AG08396 (cell line): ENCODE measurements at regions not wholly inside any gene's neighbourhood (a gene's known extent, or its start where the extent isn't known, plus 50 kb on each side); places are given as distances from the start of the nearest gene placed in this dataset.

Source experiments
- DNase-seq: peaks from one replicate; pipeline ENCODE4 v3.0.0; 2012; ENCODE audit warnings: low spot score, mixed read lengths

DNA sequence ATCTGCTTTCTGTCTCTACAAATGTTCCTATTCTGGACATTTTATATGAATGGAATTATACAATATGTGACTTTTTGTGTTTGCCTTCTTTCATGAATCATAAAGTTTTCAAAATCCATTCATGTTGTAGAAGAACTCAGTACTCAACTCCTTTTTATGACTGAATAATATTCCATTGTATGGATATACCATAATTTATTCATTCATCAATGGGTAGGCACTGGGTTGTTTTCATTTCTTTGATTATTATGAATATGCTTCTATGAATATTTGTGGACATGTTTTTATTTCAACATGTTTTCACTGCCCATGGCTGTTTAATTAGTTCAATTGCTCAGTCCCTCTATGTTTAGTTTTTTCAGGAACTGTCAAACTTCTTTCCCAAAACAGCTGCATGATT, 76.5 kb upstream of the GTSF1L start:
- DNase-seq = no peak

DNA sequence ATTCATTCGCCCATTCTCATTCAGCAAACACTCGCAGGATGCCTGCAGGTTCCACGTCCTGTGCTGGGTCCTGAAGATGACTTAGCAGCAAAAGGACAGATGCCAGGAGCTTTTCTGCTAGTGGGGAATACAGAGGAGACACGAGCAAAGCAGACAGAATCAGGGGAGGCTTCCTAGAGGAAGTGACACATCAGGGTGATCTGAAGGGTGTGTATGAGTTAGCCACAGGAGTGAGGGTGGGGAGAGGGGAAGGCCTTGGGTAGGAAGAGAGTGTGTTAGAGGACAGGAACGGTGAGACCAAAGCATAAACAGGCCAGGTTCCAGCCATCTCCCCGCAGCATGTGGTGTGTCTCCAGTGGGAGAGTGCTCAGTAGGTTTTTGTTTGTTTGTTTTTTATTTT, 73.4 kb upstream of the GTSF1L start:
- DNase-seq = no peak

DNA sequence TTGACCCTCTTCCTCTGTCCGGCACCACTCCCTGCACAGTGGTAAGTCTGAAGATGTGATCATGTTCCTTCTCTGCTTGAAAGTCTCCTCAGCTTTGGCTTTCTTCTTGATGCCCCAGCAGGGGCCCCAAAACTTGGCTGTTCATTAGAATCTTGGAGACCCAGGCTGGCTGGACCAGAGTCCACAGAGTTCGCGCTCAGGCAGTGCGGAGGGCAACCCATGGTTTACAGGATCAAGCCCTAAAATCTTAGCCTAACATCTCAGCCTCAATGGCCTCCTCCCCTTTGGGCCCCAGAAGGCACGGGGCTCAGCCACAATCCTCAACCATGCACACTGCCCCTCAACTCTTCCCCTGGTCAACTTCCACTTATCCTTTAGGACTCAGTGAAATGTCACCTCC, 72.9 kb upstream of the GTSF1L start:
- DNase-seq = no peak

DNA sequence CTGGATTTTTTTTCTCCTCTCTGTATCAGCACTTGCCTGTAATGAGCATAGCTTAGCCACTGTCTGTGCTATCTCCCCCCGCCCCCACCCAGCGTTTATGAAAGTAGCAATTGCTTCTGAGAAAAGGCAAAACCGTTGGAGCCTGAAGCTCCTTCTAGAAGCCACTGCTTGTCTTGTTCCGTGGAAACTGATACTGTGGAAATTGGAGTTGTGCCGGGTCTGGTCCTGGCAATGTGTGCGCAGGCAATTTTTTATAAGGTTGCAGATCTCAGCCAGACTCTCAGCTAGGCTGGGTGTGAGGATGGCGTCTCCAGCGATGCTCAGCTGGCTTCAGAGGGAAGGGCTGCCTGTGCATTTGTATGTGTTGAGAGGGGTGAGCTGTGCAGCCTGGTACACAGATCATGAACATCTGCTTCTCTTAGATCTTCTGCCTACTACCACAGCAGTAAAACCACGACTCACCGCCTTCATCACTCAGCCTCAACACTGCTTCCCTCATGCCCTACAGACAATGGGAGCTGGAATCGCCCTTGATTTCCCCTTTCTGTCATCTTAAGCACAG, 72.4 kb upstream of the GTSF1L start:
- no peak for DNase-seq

DNA sequence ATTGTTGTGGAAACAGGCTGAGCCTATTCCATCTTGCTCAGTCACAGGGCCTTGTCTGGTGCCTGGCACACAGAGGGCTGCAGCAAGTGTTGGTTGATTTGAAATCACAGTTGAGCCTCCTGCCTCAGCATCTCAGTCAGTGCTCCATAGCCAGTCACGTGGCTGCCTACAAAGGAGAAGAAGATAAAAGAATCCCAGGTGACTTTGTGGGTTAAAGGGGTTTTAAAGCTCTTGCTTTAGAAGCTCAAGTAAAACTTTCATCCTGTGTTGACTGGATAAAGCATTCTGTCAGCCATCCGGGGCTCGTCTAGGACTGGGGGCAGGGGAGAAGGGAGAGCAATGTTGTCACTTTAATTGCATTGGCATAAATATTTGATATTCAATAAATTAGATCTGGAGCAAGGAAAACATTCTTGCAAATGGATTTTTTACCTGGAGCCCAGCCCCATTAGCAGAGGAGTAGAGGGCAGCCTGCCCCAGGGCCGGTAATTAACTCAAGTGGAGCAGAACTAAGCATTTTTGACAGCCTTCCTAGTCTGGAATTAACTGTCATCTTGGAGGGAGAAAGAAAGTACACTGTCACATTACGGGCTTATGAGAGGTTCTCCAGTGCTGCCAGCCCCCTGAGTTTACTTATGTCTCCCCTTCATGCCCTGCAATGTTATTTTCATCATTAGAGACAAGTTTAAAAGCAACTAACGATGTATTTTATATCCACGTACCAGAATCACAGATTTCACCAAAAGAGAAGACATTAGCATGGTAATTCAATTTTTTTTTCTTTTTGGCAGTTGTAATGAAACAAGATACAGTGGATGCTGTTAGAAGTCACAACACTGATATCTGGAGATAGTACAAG, 71.7 kb upstream of the GTSF1L start:
- DNase-seq = no peak

DNA sequence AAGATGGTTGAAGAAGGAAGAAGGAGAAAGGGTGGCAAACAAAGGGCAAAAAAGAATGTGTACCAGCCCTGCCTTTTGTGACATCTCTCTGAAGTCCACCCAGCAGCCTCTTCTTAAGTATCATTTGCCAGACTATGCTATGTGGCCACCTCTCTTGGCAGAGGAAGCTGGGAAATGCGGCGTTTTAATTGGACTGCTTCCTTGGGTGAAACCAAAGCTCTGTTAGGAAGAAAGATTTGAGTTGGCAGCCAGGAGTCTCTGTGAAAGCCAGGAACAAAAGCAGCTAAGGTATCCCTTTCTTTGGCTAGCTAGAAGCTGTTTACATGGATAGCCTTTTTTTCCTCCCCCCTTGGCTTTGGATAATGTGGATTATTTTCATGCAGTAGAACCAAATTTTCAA, 67.5 kb upstream of the GTSF1L start:
- no peak for DNase-seq

DNA sequence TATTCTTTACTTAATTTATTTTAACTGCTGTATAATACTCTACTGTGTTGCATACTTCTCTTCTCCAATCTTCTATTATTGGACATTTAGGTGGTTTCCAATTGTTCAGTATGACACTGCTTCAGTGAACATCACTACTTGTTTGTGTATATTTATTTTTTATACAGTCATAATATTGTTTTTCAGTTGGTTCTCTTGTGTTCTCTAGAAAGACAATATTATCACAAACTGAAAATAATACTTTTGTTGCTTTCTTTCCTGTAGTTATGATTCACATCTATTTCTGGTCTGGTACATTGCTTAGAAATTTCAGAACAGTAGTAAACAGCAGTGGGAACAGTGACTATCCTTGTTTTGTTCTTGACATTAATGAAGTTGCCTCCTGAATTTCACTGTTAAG, 62.8 kb upstream of the GTSF1L start:
- no peak for DNase-seq

DNA sequence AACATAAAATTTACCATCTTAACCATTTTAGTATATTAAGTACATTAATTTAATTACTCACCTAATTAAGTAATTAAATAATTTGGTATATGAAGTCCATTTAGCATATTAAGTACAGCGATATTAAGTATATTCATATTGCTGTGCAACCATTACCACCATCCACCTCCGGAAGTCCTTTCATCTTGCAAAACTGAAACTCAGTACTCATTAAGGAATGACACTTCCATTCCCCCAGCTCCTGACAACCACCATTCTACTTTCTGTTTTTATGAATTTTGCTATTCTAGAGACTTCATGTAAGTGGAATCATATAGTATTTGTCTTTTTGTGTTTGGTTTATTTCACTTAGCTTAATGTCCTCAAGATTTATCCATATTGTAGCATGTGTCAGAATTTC, 61.1 kb upstream of the GTSF1L start:
- DNase-seq = no peak

DNA sequence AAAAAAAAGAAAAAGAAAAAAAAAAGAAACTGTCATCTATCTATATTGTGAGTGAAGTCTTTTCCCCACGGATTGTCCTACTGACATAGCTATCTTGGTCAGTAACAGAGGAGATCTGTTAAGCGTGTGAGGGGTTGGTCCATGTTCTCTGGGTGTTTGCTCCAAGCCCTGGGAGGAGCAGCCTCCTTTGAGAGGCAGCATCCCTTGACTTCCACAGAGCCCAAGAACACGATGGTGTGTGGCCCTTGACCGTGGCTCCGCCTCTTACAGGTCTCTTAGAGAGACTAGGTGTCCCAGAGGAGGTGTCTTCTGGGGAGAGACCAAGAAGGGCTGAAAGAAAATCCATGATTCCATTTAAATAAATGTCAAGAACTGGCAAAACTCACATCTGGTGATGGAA, 60.1 kb upstream of the GTSF1L start:
- no peak for DNase-seq

DNA sequence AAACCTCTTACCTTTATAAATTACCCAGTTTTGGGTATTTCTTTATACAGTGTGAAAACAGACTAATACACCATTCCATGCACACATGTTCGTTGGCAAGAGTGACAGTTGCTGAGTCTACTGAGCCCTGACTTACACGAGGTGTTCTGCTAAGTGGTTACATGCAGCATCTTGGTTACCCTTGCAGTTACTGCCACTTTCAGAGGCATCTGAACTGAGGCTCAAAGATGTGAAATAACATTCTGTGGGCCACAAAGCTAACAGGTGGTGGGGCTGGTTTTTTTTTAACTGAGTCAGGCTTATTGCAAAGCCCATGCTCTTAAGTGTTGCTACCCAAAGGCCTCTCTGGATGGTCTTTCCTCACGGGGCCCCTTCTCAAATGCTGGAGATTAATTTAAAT, 54.4 kb upstream of the GTSF1L start:
- DNase-seq = no peak

DNA sequence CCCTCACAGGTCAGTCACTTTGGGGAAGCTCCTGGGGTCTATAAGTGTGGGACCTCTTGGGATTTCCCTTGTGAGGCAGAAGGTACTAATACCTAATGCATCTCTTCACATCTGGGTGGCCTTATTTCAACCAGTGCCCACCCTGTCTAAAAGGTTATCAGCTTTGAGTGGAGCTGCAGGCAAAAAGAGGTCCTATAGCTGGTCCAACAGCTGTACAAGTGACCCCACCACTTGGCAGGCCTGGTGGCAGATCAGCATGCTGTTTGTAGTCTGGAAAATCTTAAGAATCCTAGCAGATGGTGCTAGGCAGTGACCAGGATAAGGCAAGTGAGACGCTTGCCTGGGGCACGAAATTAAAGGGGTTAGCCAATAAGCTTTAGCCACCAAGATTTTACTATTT, 51.6 kb upstream of the GTSF1L start:
- no peak for DNase-seq

DNA sequence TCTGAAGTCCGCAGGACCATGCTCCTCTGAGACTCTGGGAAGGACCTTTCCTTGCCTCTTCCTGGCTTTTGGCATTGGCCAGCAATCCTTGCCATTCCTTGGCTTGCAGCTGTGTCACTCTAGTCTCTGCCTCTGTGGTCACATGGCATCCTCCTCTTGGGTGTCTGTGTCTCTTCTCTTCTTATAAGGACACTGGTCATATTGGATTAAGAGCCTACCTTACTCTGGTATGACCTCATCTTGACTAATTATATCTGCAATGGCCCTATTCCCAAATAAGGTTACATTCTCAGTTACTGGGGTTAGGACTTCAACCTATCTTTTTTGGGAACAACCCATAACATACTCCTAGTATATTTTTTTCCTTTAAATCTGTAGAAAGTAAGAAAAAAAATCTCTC, 49.9 kb upstream of the GTSF1L start:
- no peak for DNase-seq
